HG03064 (cell line): ENCODE measurements at regions not wholly inside any gene's neighbourhood (a gene's known extent, or its start where the extent isn't known, plus 50 kb on each side); places are given as distances from the start of the nearest gene placed in this dataset.

Source experiments
- ATAC-seq: cut with Tn5 transposase; IDR thresholded peaks from one replicate; pipeline ENCODE4 v1.9.1; 2021; ENCODE audit warnings: low read depth; ENCODE audit not compliant: unreplicated experiment

- ATAC-seq, result no peak
Measured at GRCh38 chr15:62805502-62805901, 237.0 kb upstream of the TPM1 start.

- no peak for ATAC-seq
Measured at GRCh38 chr15:62807539-62808130, 234.9 kb upstream of the TPM1 start.

- ATAC-seq, result no peak
Measured at GRCh38 chr15:62809115-62809967, 233.2 kb upstream of the TPM1 start.

GRCh38 chr15:62809968-62810260, 232.6 kb upstream of the TPM1 start:
- no peak for ATAC-seq

GRCh38 chr15:62812515-62812835, 230.1 kb upstream of the TPM1 start:
- no peak for ATAC-seq

GRCh38 chr15:62816342-62817069, 226.0 kb upstream of the TPM1 start:
- no peak for ATAC-seq

- no peak for ATAC-seq
Measured at GRCh38 chr15:62818691-62819090, 223.9 kb upstream of the TPM1 start.

- no peak for ATAC-seq
Measured at GRCh38 chr15:62821384-62822131, 221.0 kb upstream of the TPM1 start.

- ATAC-seq, result no peak
Measured at GRCh38 chr15:62822228-62822627, 220.3 kb upstream of the TPM1 start.

GRCh38 chr15:62823561-62823960, 219.0 kb upstream of the TPM1 start:
- no peak for ATAC-seq

GRCh38 chr15:62824111-62825015, 218.2 kb upstream of the TPM1 start:
- ATAC-seq, result no peak

GRCh38 chr15:62825191-62825590, 217.4 kb upstream of the TPM1 start:
- no peak for ATAC-seq

GRCh38 chr15:62826561-62826960, 216.0 kb upstream of the TPM1 start:
- no peak for ATAC-seq

GRCh38 chr15:62828364-62828763, 214.2 kb upstream of the TPM1 start:
- no peak for ATAC-seq

- ATAC-seq, result no peak
Measured at GRCh38 chr15:62832231-62832630, 210.3 kb upstream of the TPM1 start.

- ATAC-seq, result no peak
Measured at GRCh38 chr15:62833646-62834045, 208.9 kb upstream of the TPM1 start.

GRCh38 chr15:62834686-62835329, 207.7 kb upstream of the TPM1 start:
- no peak for ATAC-seq

GRCh38 chr15:62835351-62835750, 207.2 kb upstream of the TPM1 start:
- ATAC-seq, result no peak

- no peak for ATAC-seq
Measured at GRCh38 chr15:62835762-62836161, 206.8 kb upstream of the TPM1 start.
